Fibroblast of the aortic adventitia (primary cell): ENCODE measurements at regions not wholly inside any gene's neighbourhood (a gene's known extent, or its start where the extent isn't known, plus 50 kb on each side); places are given as distances from the start of the nearest gene placed in this dataset.

ENCODE experiments used
- DNase-seq: peaks from one replicate; pipeline ENCODE4 v3.0.0-alpha.2; 2010; ENCODE audit warnings: low read depth
- H3K4me3 ChIP-seq: 2 replicates; pipeline ENCODE4 v1.5.1; 2011; ENCODE audit warnings: low read depth, mild to moderate bottlenecking, control low read depth, low read length, moderate library complexity
- TF ChIP-seq, protein P1 (sequence below): IDR thresholded peaks from 2 replicates; pipeline ENCODE4 v1.5.1; 2011; ENCODE audit warnings: mild to moderate bottlenecking, low read length, control low read depth, inconsistent platforms; ENCODE audit not compliant: insufficient read depth

- no peak overlapping the region for H3K4me3 ChIP-seq
- DNase-seq: no peak
- TF ChIP-seq, protein P1, sequence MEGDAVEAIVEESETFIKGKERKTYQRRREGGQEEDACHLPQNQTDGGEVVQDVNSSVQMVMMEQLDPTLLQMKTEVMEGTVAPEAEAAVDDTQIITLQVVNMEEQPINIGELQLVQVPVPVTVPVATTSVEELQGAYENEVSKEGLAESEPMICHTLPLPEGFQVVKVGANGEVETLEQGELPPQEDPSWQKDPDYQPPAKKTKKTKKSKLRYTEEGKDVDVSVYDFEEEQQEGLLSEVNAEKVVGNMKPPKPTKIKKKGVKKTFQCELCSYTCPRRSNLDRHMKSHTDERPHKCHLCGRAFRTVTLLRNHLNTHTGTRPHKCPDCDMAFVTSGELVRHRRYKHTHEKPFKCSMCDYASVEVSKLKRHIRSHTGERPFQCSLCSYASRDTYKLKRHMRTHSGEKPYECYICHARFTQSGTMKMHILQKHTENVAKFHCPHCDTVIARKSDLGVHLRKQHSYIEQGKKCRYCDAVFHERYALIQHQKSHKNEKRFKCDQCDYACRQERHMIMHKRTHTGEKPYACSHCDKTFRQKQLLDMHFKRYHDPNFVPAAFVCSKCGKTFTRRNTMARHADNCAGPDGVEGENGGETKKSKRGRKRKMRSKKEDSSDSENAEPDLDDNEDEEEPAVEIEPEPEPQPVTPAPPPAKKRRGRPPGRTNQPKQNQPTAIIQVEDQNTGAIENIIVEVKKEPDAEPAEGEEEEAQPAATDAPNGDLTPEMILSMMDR: no peak
Measured at GRCh38 chr12:25813843-25814242, 144.6 kb upstream of the RASSF8 start.

DNA sequence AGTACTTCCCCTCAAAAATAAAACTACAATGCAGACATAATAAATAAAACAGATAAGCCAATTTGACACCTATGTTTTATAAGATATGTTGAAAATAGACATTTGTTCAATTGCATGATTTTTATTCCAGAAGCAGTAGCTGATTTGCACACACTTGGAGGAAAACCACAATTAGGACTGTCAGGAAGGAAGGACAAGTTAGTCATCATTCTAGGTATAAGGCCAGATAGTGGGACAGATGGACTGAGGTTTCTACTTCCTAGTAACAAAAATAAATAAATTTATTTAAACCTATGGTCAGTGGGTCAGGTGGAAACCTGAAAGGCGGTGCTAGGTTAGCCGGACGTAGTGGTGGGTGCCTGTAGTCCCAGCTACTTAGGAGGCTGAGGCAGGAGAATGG lies 141.8 kb upstream of the RASSF8 start:
- TF ChIP-seq, protein P1: no peak
- H3K4me3 ChIP-seq: no peak overlapping the region
- no peak for DNase-seq

GRCh38 chr12:25817166-25817565 lies 141.3 kb upstream of the RASSF8 start:
- H3K4me3 ChIP-seq: no peak overlapping the region
- TF ChIP-seq, protein P1: no peak
- DNase-seq: no peak

DNA sequence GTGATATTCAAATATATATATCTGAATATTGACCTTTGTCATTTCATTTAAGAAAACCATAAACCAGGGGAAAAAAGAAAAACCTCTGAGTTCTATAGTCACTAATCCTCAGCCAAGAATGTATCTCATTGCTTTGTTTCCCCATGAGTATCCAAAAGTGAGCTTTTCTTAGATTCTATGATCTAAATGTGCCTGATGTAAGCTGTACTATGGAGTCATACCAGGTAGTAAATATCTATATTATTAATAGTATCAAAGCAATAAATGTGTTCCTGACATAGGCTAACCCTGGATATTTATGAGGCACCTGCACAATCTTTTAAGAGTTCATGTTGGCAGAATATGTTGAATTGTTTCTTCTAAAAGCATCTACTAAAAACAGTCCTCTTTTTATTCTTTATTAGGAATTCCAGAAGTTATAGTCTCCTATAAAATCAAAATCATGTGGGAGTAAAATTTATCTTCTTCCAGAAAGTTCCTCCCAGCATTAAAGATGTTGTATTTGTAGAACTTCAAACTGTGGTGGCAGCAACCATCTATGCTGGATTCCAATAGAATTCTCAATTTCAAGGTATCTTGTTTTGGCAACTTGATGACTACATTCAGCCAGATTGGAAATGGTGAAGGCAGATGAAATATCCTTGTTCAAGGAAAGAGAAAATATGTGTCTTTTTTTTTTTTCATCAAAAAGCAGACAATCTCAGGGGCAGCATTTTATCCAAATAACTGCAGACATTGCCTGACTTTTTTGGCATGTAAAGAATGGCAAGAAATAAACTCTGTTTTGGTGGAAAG lies 139.7 kb upstream of the RASSF8 start:
- no peak for DNase-seq

GRCh38 chr12:25819691-25820090 lies 138.8 kb upstream of the RASSF8 start:
- no peak overlapping the region for H3K4me3 ChIP-seq
- TF ChIP-seq, protein P1: no peak
- no peak for DNase-seq

More for the DNA sequence above, 139.7 kb upstream of the RASSF8 start:
- no peak overlapping the region for H3K4me3 ChIP-seq
- TF ChIP-seq, protein P1: no peak

- H3K4me3 ChIP-seq: no peak overlapping the region
- no peak for DNase-seq
- TF ChIP-seq, protein P1: no peak
Measured at GRCh38 chr12:25822281-25822680, 136.2 kb upstream of the RASSF8 start.
